Subcutaneous abdominal adipose tissue (tissue), 5 donors: ENCODE measurements at regions not wholly inside any gene's neighbourhood (a gene's known extent, or its start where the extent isn't known, plus 50 kb on each side); places are given as distances from the start of the nearest gene placed in this dataset.

Experiments used
- H3K27ac ChIP-seq: one replicate; pipeline ENCODE4 v1.7.0; 2013; ENCODE audit warnings: low read depth, mild to moderate bottlenecking, inconsistent platforms, low read length, moderate library complexity
- H3K27me3 ChIP-seq, 5 donors: one replicate each; pipeline ENCODE4 v1.7.0; 2013; ENCODE audit warnings: low read length in 5 of 5, inconsistent platforms in 1 of 5; ENCODE audit not compliant: control insufficient read depth in 5 of 5, insufficient read depth in 4 of 5
- H3K36me3 ChIP-seq, 5 donors: one replicate each; pipeline ENCODE4 v1.7.0; 2013; ENCODE audit warnings: low read length in 5 of 5; ENCODE audit not compliant: control insufficient read depth in 5 of 5, insufficient read depth in 5 of 5
- H3K4me1 ChIP-seq, 5 donors: one replicate each; pipeline ENCODE4 v1.7.0; 2013; ENCODE audit warnings: low read length in 5 of 5, mild to moderate bottlenecking in 3 of 5, moderate library complexity in 1 of 5; ENCODE audit not compliant: control insufficient read depth in 5 of 5, insufficient read depth in 5 of 5
- H3K4me3 ChIP-seq, 5 donors: one replicate each; pipeline ENCODE4 v1.7.0; 2013; ENCODE audit warnings: low read length in 5 of 5, low read depth in 1 of 5
- H3K9ac ChIP-seq, 5 donors: one replicate each; pipeline ENCODE4 v1.7.0; 2013; ENCODE audit warnings: low read length in 5 of 5, mild to moderate bottlenecking in 4 of 5, moderate library complexity in 3 of 5
- H3K9me3 ChIP-seq, 5 donors: one replicate each; pipeline ENCODE4 v1.7.0; 2013; ENCODE audit warnings: low read length in 5 of 5; ENCODE audit not compliant: control insufficient read depth in 5 of 5
- donor health status: healthy.
- donor health status: healthy.
- donor health status: healthy.
- donor health status: healthy.
- donor health status: healthy.

DNA sequence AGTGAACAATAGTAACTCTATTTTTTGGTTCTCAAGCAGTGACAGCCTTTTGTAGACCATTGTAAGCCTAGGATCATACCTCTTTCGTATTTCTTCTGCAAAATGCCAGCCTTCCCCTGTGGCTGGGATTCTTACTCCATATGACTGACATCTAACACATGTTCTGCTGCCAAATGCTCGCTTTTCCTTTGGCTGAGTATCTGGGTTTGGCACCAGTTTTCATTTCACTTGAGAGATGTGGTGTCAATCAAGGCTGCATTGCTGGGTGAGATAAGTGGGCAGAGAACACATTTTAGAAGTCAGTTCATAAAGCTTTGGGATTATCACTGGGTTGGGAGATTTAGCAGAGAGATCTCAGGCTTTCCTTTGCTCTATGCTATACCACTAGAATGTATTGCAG lies 514.7 kb upstream of the SGO1 start:
- Histone ChIP-seq H3K27me3 (no peaks in the 10 kb centered on the region), H3K9me3 (no peaks in the 10 kb centered on the region), H3K4me1 (peaks cover 0 to 3% (median 0%) of the 10 kb centered on the region in 5 donors), H3K27ac (no peak overlapping the region), H3K9ac (no peak overlapping the region), H3K36me3 (no peaks in the 10 kb centered on the region), H3K4me3 (no peak overlapping the region)

DNA sequence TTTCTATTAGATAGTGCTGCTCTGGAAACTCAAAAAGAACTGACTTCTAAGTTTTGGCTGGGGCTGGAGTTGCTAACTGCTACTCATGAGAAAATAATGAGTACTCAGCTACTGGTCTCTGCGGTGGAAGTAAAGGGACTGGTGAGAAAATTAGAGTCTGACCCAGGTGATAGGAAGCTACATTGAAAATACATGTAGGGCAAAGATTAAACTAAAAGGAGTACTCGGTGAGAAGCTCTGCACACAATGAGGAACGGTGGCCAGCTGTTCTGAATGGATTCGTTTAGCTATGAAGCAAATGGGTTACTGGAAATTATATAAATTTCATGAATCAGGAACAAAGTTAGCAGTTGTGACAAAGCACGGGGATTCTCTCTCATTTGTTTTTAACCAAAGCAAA lies 512.9 kb upstream of the SGO1 start:
- peaks cover 0 to 3% (median 0%) of the 10 kb centered on the region in 5 donors for H3K4me1 ChIP-seq
- no peaks in the 10 kb centered on the region for H3K36me3 ChIP-seq
- H3K9me3 ChIP-seq: no peaks in the 10 kb centered on the region
- no peak overlapping the region for H3K9ac ChIP-seq
- H3K27ac ChIP-seq: no peak overlapping the region
- no peak overlapping the region for H3K4me3 ChIP-seq
- no peaks in the 10 kb centered on the region for H3K27me3 ChIP-seq

DNA sequence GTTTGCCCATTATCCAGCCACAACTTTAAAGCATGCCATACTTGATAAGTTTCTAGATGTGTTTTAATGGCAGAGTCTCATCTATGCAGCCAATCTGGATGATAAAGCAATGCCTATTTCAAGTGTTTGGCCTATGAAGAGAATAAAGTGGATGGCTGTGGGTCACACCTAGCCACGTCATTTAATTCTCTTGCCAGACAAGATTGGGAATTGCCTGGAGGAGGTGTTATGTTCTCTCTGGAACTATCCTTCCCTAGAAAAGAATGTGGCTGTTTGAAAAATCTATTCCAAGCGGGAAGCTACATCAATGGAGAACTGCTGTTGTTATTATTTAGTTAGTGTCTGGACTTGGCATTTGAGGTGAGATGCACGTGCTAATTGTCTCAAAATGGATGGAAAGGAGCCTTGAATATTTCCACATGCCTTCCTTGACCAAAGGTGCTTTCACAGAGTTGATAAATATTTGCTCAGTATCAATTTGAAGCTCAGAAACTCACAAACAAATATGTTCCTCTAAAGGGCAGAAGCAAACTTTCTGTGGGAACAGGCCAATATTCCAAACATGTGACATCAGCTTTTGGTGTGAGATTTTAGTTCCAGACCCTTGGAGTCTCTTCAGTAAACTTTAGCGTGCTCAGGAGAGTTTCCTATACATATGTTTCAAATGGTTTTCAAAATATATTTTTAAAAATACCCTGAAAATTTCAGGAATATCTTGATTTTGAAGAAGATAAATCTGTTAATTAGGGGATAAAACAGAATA lies 510.6 kb upstream of the SGO1 start:
- no peaks in the 10 kb centered on the region for H3K27me3 ChIP-seq
- no peak overlapping the region for H3K27ac ChIP-seq
- H3K9ac ChIP-seq: no peak overlapping the region
- H3K9me3 ChIP-seq: no peaks in the 10 kb centered on the region
- H3K4me1 ChIP-seq: peaks cover 0 to 3% (median 0%) of the 10 kb centered on the region in 5 donors
- H3K36me3 ChIP-seq: no peaks in the 10 kb centered on the region
- H3K4me3 ChIP-seq: no peak overlapping the region

GRCh38 chr3:20692675-20693074 lies 506.7 kb upstream of the SGO1 start:
- Histone ChIP-seq H3K36me3 (no peaks in the 10 kb centered on the region), H3K27me3 (no peaks in the 10 kb centered on the region), H3K9ac (no peak overlapping the region), H3K9me3 (peaks cover 0 to 2% (median 0%) of the 10 kb centered on the region in 5 donors), H3K4me1 (no peaks in the 10 kb centered on the region), H3K27ac (no peak overlapping the region), H3K4me3 (no peak overlapping the region)

DNA sequence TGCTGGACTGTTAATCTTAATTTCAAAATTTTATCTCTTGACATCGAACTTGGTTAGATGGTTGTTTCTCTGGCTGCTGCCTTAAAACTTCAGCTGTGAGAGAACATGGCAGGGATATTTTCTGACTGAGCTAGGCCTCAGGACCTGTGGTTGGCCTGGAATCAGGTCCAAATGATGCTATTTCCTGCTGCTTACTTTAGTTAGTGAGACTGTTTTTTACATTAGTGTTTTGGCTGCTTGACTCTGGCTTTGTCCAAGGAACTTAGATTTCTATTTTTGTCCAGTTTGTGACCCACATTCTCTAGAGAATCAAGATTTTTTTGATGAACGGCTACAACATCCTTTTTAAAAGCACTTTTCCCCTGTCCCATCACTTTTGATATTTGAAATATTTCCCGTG lies 497.9 kb upstream of the SGO1 start:
- Histone ChIP-seq H3K9ac (no peak overlapping the region), H3K27ac (no peak overlapping the region), H3K36me3 (no peaks in the 10 kb centered on the region), H3K9me3 (peaks cover 0 to 8% (median 0%) of the 10 kb centered on the region in 5 donors), H3K4me1 (peaks cover 0 to 3% (median 0%) of the 10 kb centered on the region in 5 donors), H3K27me3 (no peaks in the 10 kb centered on the region), H3K4me3 (no peak overlapping the region)

DNA sequence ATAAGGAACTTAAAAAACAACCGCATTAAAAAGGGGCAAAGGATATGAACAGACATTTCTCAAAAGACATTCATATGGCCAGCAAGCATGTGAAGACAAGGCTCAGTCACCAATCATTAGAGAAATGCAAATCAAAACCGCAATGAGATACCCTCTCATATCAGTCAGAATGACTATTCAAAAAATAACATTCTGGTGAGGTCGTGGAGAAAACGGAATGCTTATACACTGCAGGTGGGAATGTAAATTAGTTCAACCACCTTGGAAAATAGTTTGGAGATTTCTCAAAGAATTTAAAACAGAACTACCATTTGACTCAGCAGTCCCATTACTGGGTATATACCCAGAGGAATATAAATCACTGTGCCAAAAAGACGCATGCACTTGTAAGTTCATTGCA lies 496.6 kb upstream of the SGO1 start:
- peaks cover 0 to 5% (median 0%) of the 10 kb centered on the region in 5 donors for H3K9me3 ChIP-seq
- no peaks in the 10 kb centered on the region for H3K27me3 ChIP-seq
- peaks cover 0 to 3% (median 0%) of the 10 kb centered on the region in 5 donors for H3K4me1 ChIP-seq
- H3K9ac ChIP-seq: no peak overlapping the region
- H3K36me3 ChIP-seq: no peaks in the 10 kb centered on the region
- no peak overlapping the region for H3K27ac ChIP-seq
- no peak overlapping the region for H3K4me3 ChIP-seq

DNA sequence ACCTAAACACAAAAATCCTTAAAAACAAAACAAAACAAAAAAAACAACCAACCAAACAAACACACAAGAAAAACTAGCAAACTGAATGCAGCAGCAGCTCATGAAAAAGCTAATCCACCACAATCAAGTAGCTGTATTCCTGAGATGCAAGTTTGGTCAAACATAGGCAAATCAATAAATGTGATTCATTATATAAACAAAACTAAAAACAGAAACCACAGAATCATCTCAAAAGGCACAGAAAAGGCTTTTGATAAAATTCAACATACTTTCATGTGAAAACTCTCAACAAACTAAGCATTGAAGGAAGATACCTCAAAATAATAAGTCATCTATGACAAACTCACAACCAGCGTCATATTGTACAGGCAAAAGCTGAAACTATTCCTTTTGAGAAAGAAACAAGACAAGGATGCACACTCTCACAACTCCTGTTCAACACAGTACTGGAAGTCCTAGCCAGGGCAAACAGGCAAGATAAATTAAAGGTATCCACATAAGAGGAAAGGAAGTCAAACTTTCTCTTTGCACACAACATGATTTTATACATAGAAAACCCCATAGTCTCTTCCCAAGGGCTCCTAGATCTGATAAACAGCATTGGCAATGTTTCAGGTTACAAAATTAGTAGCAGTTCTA lies 495.1 kb upstream of the SGO1 start:
- Histone ChIP-seq H3K27ac (no peak overlapping the region), H3K9me3 (peaks cover 0 to 1% (median 0%) of the 10 kb centered on the region in 5 donors), H3K36me3 (no peaks in the 10 kb centered on the region), H3K4me3 (no peak overlapping the region), H3K9ac (no peak overlapping the region), H3K27me3 (no peaks in the 10 kb centered on the region), H3K4me1 (peaks cover 0 to 3% (median 0%) of the 10 kb centered on the region in 5 donors)

- no peak overlapping the region for H3K4me3 ChIP-seq
- H3K27me3 ChIP-seq: no peaks in the 10 kb centered on the region
- no peak overlapping the region for H3K9ac ChIP-seq
- H3K36me3 ChIP-seq: no peaks in the 10 kb centered on the region
- H3K4me1 ChIP-seq: peaks cover 0 to 5% (median 0%) of the 10 kb centered on the region in 5 donors
- no peak overlapping the region for H3K27ac ChIP-seq
- peaks cover 0 to 5% (median 0%) of the 10 kb centered on the region in 5 donors for H3K9me3 ChIP-seq
These were observed 487.9 kb upstream of the SGO1 start for GRCh38 chr3:20673866-20674265.

DNA sequence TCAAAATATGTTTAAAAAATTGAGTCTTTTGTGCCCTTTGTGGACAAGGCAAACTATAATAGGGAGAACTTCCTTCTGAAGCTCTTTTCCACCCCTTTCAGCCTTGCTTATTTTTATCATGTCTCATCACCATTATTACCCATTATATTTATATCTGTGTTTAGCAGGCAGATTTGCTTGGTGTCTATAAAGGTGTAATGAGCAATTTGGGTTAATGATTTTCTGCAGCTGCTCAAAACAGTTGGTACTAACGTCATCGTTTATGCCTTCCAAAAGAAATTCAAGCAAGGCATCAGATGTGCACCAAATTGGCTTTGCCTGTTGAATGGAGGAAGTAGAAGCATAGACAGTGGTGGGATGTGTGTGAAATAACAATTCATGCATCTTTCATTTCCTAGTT lies 483.7 kb upstream of the SGO1 start:
- Histone ChIP-seq H3K9ac (no peak overlapping the region), H3K9me3 (no peaks in the 10 kb centered on the region), H3K36me3 (no peaks in the 10 kb centered on the region), H3K4me1 (peaks cover 0 to 8% (median 3%) of the 10 kb centered on the region in 5 donors), H3K27ac (no peak overlapping the region), H3K4me3 (no peak overlapping the region), H3K27me3 (no peaks in the 10 kb centered on the region)

DNA sequence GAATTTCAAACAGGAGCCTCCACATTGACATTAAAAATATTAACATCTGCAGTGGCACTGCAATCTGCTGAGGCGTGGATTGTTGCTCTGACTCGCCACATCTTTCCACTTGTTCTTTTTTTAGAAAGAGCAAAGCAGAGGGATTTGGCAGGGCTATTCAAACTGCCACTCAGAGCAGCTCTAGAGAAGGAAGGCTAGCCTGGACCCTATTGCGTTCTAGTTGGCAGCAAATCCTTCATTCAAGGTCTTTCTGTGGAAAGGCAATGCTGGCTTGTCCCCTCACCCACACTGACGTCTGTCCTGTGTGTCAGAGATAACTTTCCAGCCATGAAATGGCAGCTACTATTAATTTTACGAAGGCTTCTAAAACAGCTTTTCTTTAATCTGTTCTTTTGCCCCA lies 483.2 kb upstream of the SGO1 start:
- Histone ChIP-seq H3K36me3 (no peaks in the 10 kb centered on the region), H3K27ac (no peak overlapping the region), H3K27me3 (no peaks in the 10 kb centered on the region), H3K4me1 (peaks cover 0 to 8% (median 3%) of the 10 kb centered on the region in 5 donors), H3K9ac (no peak overlapping the region), H3K9me3 (no peaks in the 10 kb centered on the region), H3K4me3 (no peak overlapping the region)
